Central memory CD8-positive, alpha-beta T cell (primary cell): ENCODE measurements at regions not wholly inside any gene's neighbourhood (a gene's known extent, or its start where the extent isn't known, plus 50 kb on each side); places are given as distances from the start of the nearest gene placed in this dataset.

Source experiments
- ATAC-seq: fragments of 150-1000 bp; cut with Tn5 transposase; replicated peaks from 2 replicates; pipeline ENCODE4 v1.10.0; 2022; ENCODE audit warnings: mild to moderate bottlenecking, moderate FRiP score, moderate number of reproducible peaks; ENCODE audit not compliant: poor library complexity, severe bottlenecking; ENCODE audit errors: extremely low read depth
- DNase-seq, 2 donors: peaks; one replicate each; pipeline ENCODE4 v3.0.0; 2021; ENCODE audit warnings: low spot score in 2 of 2
- H3K27ac Mint-ChIP-seq: one replicate; pipeline ENCODE4 v1.8.0; 2022; ENCODE audit warnings: low read depth, mild to moderate bottlenecking, moderate library complexity, mixed read lengths
- H3K27me3 Mint-ChIP-seq: one replicate; pipeline ENCODE4 v1.8.0; 2022; ENCODE audit warnings: mixed read lengths
- H3K36me3 Mint-ChIP-seq: one replicate; pipeline ENCODE4 v1.8.0; 2022; ENCODE audit warnings: mild to moderate bottlenecking, moderate library complexity, mixed read lengths; ENCODE audit not compliant: insufficient read depth
- H3K4me1 Mint-ChIP-seq: one replicate; pipeline ENCODE4 v1.8.0; 2022; ENCODE audit warnings: mixed read lengths
- H3K4me3 Mint-ChIP-seq: one replicate; pipeline ENCODE4 v1.8.0; 2022; ENCODE audit warnings: mild to moderate bottlenecking, moderate library complexity, mixed read lengths
- H3K9me3 Mint-ChIP-seq: one replicate; pipeline ENCODE4 v1.8.0; 2022; ENCODE audit warnings: mixed read lengths

DNA sequence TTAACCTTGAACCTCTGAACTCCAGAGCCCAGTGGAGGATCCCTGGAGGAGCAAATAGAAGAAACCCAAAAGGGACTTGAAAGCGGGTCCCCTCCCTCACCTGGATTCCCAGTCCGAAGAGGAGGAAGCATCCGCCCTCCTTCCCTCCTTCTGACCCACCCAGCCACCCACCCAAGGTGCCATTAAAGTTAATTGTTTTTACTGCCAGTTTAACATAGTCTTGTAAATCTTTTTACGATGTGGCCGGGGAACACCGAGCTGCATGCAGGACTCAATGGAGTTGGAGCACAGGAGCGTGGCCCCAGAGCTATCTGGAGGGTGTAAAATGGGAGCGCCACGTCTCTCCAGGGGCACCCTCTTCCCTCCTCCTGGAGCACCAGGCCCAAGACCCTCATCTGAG lies 49.9 kb upstream of the TBX3 start:
- Mint-ChIP-seq H3K4me3 (no peak overlapping the region), H3K27me3 (peaks cover 11% of the 10 kb centered on the region), H3K4me1 (no peaks in the 10 kb centered on the region), H3K9me3 (no peaks in the 10 kb centered on the region), H3K36me3 (no peaks in the 10 kb centered on the region), H3K27ac (no peak overlapping the region)
- no peak for ATAC-seq
- DNase-seq: no peak
